Breast epithelium (tissue), 3 donors: ENCODE measurements at regions not wholly inside any gene's neighbourhood (a gene's known extent, or its start where the extent isn't known, plus 50 kb on each side); places are given as distances from the start of the nearest gene placed in this dataset.

Experiments used
- CTCF ChIP-seq, 3 donors: fragments of 450-650 bp; IDR thresholded peaks; one replicate each; pipeline ENCODE4 v1.5.1; 2016 to 2017; ENCODE audit warnings: antibody characterized with exemption in 3 of 3, mild to moderate bottlenecking in 3 of 3, moderate library complexity in 3 of 3
- POLR2A ChIP-seq: fragments of 450-650 bp; IDR thresholded peaks from one replicate; pipeline ENCODE4 v1.6.1; 2016; ENCODE audit warnings: antibody characterized with exemption, mild to moderate bottlenecking, moderate library complexity

- no peak for TF ChIP-seq CTCF (IDR thresholded peaks at IDR 0.05)
- TF ChIP-seq POLR2A: no peak
Observed at GRCh38 chr2:31802711-31803110, 208.1 kb downstream of the MEMO1 start.
